Naive B cell (primary cell): ENCODE measurements at regions not wholly inside any gene's neighbourhood (a gene's known extent, or its start where the extent isn't known, plus 50 kb on each side); places are given as distances from the start of the nearest gene placed in this dataset.
"Not testable (repeated sequence)": the region's sequence is repeated elsewhere in the genome, so short reads cannot be mapped to it uniquely, and the experiment has no call there.

Source experiments
- ATAC-seq, 2 donors: fragments of 150-1000 bp; cut with Tn5 transposase; 2 replicates each; pipeline ENCODE4 v1.10.0; 2021; ENCODE audit warnings: low read depth in 2 of 2, mild to moderate bottlenecking in 2 of 2, moderate library complexity in 2 of 2
- DNase-seq: peaks from one replicate; pipeline ENCODE4 v3.0.0; 2022
- H3K27ac Mint-ChIP-seq, 6 donors: one replicate each; pipeline ENCODE4 v1.8.0; 2020 to 2022; ENCODE audit warnings: mild to moderate bottlenecking in 6 of 6, mixed read lengths in 6 of 6, moderate library complexity in 5 of 6, inconsistent platforms in 2 of 6
- H3K27me3 Mint-ChIP-seq, 3 donors: one replicate each; pipeline ENCODE4 v1.8.0; 2021 to 2022; ENCODE audit warnings: mixed read lengths in 3 of 3, mild to moderate bottlenecking in 1 of 3
- H3K36me3 Mint-ChIP-seq, 2 donors: one replicate each; pipeline ENCODE4 v1.8.0; 2020 to 2022; ENCODE audit warnings: mixed read lengths in 2 of 2, inconsistent platforms in 1 of 2, mild to moderate bottlenecking in 1 of 2
- H3K4me1 Mint-ChIP-seq, 3 donors: one replicate each; pipeline ENCODE4 v1.8.0; 2020 to 2022; ENCODE audit warnings: mixed read lengths in 3 of 3, inconsistent platforms in 1 of 3, mild to moderate bottlenecking in 1 of 3, moderate library complexity in 1 of 3
- H3K4me3 Mint-ChIP-seq, 8 donors: one replicate each; pipeline ENCODE4 v1.8.0; 2020 to 2022; ENCODE audit warnings: mild to moderate bottlenecking in 8 of 8, mixed read lengths in 8 of 8, moderate library complexity in 8 of 8, inconsistent platforms in 2 of 8
- H3K9me3 Mint-ChIP-seq, 7 donors: one replicate each; pipeline ENCODE4 v1.8.0; 2020 to 2022; ENCODE audit warnings: mixed read lengths in 7 of 7, mild to moderate bottlenecking in 5 of 7, inconsistent platforms in 2 of 7, moderate library complexity in 1 of 7

- Mint-ChIP-seq H3K27ac (no peak overlapping the region), H3K4me1 (no peaks in the 10 kb centered on the region), H3K4me3 (no peak overlapping the region), H3K27me3 (peaks cover 9 to 46% (median 31%) of the 10 kb centered on the region in 3 donors), H3K36me3 (no peaks in the 10 kb centered on the region), H3K9me3 (peaks cover 0 to 2% (median 0%) of the 10 kb centered on the region in 7 donors)
- ATAC-seq: no peak
- DNase-seq: no peak
Observed at GRCh38 chr2:130289780-130290179, 52.9 kb upstream of the IMP4 start.

GRCh38 chr2:130288467-130289403 is 54.0 kb upstream of the IMP4 start:
- peaks cover 5 to 35% (median 21%) of the 10 kb centered on the region in 3 donors for H3K27me3 Mint-ChIP-seq
- H3K9me3 Mint-ChIP-seq: no peaks in the 10 kb centered on the region
- no peak for ATAC-seq
- no peaks in the 10 kb centered on the region for H3K4me1 Mint-ChIP-seq
- no peak for DNase-seq
- no peak overlapping the region for H3K27ac Mint-ChIP-seq
- no peak overlapping the region for H3K4me3 Mint-ChIP-seq
- H3K36me3 Mint-ChIP-seq: no peaks in the 10 kb centered on the region

GRCh38 chr2:130287656-130288026 is 55.1 kb upstream of the IMP4 start:
- Mint-ChIP-seq H3K27me3 (peaks cover 5 to 31% (median 12%) of the 10 kb centered on the region in 3 donors), H3K27ac (no peak overlapping the region), H3K4me1 (no peaks in the 10 kb centered on the region), H3K4me3 (no peak overlapping the region), H3K36me3 (no peaks in the 10 kb centered on the region), H3K9me3 (no peaks in the 10 kb centered on the region)
- no peak for ATAC-seq
- no peak for DNase-seq

GRCh38 chr2:130286983-130287655 is 55.6 kb upstream of the IMP4 start:
- ATAC-seq: no peak
- no peaks in the 10 kb centered on the region for H3K4me1 Mint-ChIP-seq
- no peak overlapping the region for H3K4me3 Mint-ChIP-seq

GRCh38 chr2:130283341-130283869 is 59.3 kb upstream of the IMP4 start:
- not testable (repeated sequence) for H3K9me3 Mint-ChIP-seq, H3K4me1 Mint-ChIP-seq, H3K27ac Mint-ChIP-seq, H3K4me3 Mint-ChIP-seq, DNase-seq, ATAC-seq, H3K36me3 Mint-ChIP-seq
- H3K27me3 Mint-ChIP-seq: peaks cover 0 to 21% (median 8%) of the 10 kb centered on the region in 3 donors

More at GRCh38 chr2:130286983-130287655, 55.6 kb upstream of the IMP4 start:
- H3K27me3 Mint-ChIP-seq: peaks cover 5 to 26% (median 8%) of the 10 kb centered on the region in 3 donors
- no peak for DNase-seq
- H3K9me3 Mint-ChIP-seq: no peaks in the 10 kb centered on the region
- H3K36me3 Mint-ChIP-seq: no peaks in the 10 kb centered on the region
- no peak overlapping the region for H3K27ac Mint-ChIP-seq

- not testable (repeated sequence) for H3K4me3 Mint-ChIP-seq, H3K27me3 Mint-ChIP-seq, H3K27ac Mint-ChIP-seq, ATAC-seq, H3K36me3 Mint-ChIP-seq, H3K4me1 Mint-ChIP-seq, DNase-seq, H3K9me3 Mint-ChIP-seq
Observed at GRCh38 chr2:130279551-130279950, 63.1 kb upstream of the IMP4 start.

GRCh38 chr2:130268333-130268732 is 70.1 kb upstream of the TUBA3E start:
- peaks cover 0 to 19% (median 10%) of the 10 kb centered on the region in 7 donors for H3K9me3 Mint-ChIP-seq
- not testable (repeated sequence) for H3K36me3 Mint-ChIP-seq

GRCh38 chr2:130267572-130267971 is 69.3 kb upstream of the TUBA3E start:
- Mint-ChIP-seq H3K9me3 (peaks cover 0 to 17% (median 10%) of the 10 kb centered on the region in 7 donors), H3K27ac (peak overlapping the region in 1 of 6 donors; percentile 89), H3K27me3 (peaks cover 4 to 25% (median 23%) of the 10 kb centered on the region in 3 donors)
- H3K36me3 Mint-ChIP-seq, H3K4me3 Mint-ChIP-seq, H3K4me1 Mint-ChIP-seq, DNase-seq, ATAC-seq: not testable (repeated sequence)

More at GRCh38 chr2:130268333-130268732, 70.1 kb upstream of the TUBA3E start:
- not testable (repeated sequence) for H3K4me1 Mint-ChIP-seq, ATAC-seq, H3K27ac Mint-ChIP-seq, DNase-seq, H3K4me3 Mint-ChIP-seq
- H3K27me3 Mint-ChIP-seq: peaks cover 0 to 18% (median 17%) of the 10 kb centered on the region in 3 donors

GRCh38 chr2:130266836-130267235 is 68.6 kb upstream of the TUBA3E start:
- H3K27me3 Mint-ChIP-seq: peaks cover 7 to 31% (median 25%) of the 10 kb centered on the region in 3 donors
- H3K4me1 Mint-ChIP-seq: not testable (repeated sequence)

GRCh38 chr2:130265570-130266247 is 67.5 kb upstream of the TUBA3E start:
- H3K27ac Mint-ChIP-seq, ATAC-seq: not testable (repeated sequence)

More at GRCh38 chr2:130266836-130267235, 68.6 kb upstream of the TUBA3E start:
- H3K9me3 Mint-ChIP-seq: peaks cover 0 to 17% (median 10%) of the 10 kb centered on the region in 7 donors
- not testable (repeated sequence) for H3K4me3 Mint-ChIP-seq, DNase-seq, ATAC-seq, H3K27ac Mint-ChIP-seq, H3K36me3 Mint-ChIP-seq

GRCh38 chr2:130264901-130265320 is 66.7 kb upstream of the TUBA3E start:
- peaks cover 17 to 37% (median 34%) of the 10 kb centered on the region in 3 donors for H3K27me3 Mint-ChIP-seq
- not testable (repeated sequence) for H3K4me3 Mint-ChIP-seq, H3K27ac Mint-ChIP-seq, DNase-seq, H3K4me1 Mint-ChIP-seq, ATAC-seq, H3K9me3 Mint-ChIP-seq, H3K36me3 Mint-ChIP-seq

More at GRCh38 chr2:130265570-130266247, 67.5 kb upstream of the TUBA3E start:
- H3K36me3 Mint-ChIP-seq, H3K4me3 Mint-ChIP-seq, DNase-seq, H3K4me1 Mint-ChIP-seq, H3K9me3 Mint-ChIP-seq: not testable (repeated sequence)
- peaks cover 17 to 37% (median 30%) of the 10 kb centered on the region in 3 donors for H3K27me3 Mint-ChIP-seq

- Mint-ChIP-seq H3K4me1 (no peaks in the 10 kb centered on the region), H3K4me3 (no peak overlapping the region), H3K36me3 (no peaks in the 10 kb centered on the region), H3K27ac (no peak overlapping the region), H3K9me3 (peaks cover 0 to 3% (median 0%) of the 10 kb centered on the region in 7 donors), H3K27me3 (peaks cover 17 to 38% (median 37%) of the 10 kb centered on the region in 3 donors)
- no peak for DNase-seq
- no peak for ATAC-seq
Observed at GRCh38 chr2:130264501-130264900, 66.3 kb upstream of the TUBA3E start.

GRCh38 chr2:130264046-130264445 is 65.8 kb upstream of the TUBA3E start:
- H3K4me1 Mint-ChIP-seq: no peaks in the 10 kb centered on the region
- DNase-seq (no peak), ATAC-seq (no peak)
- H3K4me3 Mint-ChIP-seq: peak overlapping the region in 1 of 8 donors; percentile 30
- H3K27me3 Mint-ChIP-seq: peaks cover 17 to 41% (median 41%) of the 10 kb centered on the region in 3 donors
- no peaks in the 10 kb centered on the region for H3K9me3 Mint-ChIP-seq
- no peaks in the 10 kb centered on the region for H3K36me3 Mint-ChIP-seq
- H3K27ac Mint-ChIP-seq: no peak overlapping the region
